Motor neuron (in vitro differentiated cells): ENCODE measurements at regions not wholly inside any gene's neighbourhood (a gene's known extent, or its start where the extent isn't known, plus 50 kb on each side); places are given as distances from the start of the nearest gene placed in this dataset.

Experiments used
- ATAC-seq, 8 experiments: fragments of 200-7000 bp; cut with Tn5 transposase; replicated peaks in 6 of 8; 2 replicates each; pipeline ENCODE4 v1.8.0; 2021; ENCODE audit warnings: mild to moderate bottlenecking in 8 of 8, moderate library complexity in 8 of 8
- H3K27ac ChIP-seq, 2 donors: fragments of 250-450 bp; sonication (Bioruptor Pico); 2 replicates each; pipeline ENCODE4 v1.9.0; 2021; ENCODE audit warnings: antibody characterized with exemption in 2 of 2, mild to moderate bottlenecking in 2 of 2, moderate library complexity in 1 of 2
- H3K4me1 ChIP-seq, 2 donors: fragments of 250-450 bp; sonication (Bioruptor Pico); replicated peaks in 1 of 2; 2 replicates each; pipeline ENCODE4 v1.6.1; 2021; ENCODE audit warnings: antibody characterized with exemption in 2 of 2, mild to moderate bottlenecking in 2 of 2, moderate library complexity in 1 of 2
- H3K4me3 ChIP-seq, 5 donors: fragments of 250-450 bp; sonication (Bioruptor Pico); 2 replicates each; pipeline ENCODE4 v1.9.0; 2021; ENCODE audit warnings: antibody characterized with exemption in 5 of 5, mild to moderate bottlenecking in 5 of 5, moderate library complexity in 4 of 5
- WGBS, 10 experiments: fragments of 450-650 bp; shearing (Covaris generic); methylation state at CpG; one replicate each; pipeline ENCODE4 v1.0.0; 2022; 5-methylcytosine and 5-hydroxymethylcytosine counted together
- in situ Hi-C, 9 experiments: fragments of 400-800 bp; cut with MboI; loops; one replicate each; pipeline ENCODE4 v1.15.0; 2021; ENCODE audit warnings: low sequenced_read_pairs in 9 of 9, low pct_unique_long_range_greater_than_20kb in 2 of 9; ENCODE audit not compliant: unreplicated experiment in 9 of 9

- H3K4me3 ChIP-seq = no peak overlapping the region
- ATAC-seq = peak in 1 of 8 experiments; percentile 28
- WGBS, 10 experiments = 0 to 96% (median 79%) methylated on average over 1 to 2 of the region's 2 CpGs; no CpG with 5 or more reads in 5 of the 10 experiments
- in situ Hi-C loops = no loop called here
- no peaks in the 10 kb centered on the region for H3K4me1 ChIP-seq
- H3K27ac ChIP-seq = no peak overlapping the region
Observed at GRCh38 chr4:163582703-163583102, 88.2 kb downstream of the TMA16 start.

GRCh38 chr4:163587867-163588266, 93.4 kb downstream of the TMA16 start:
- 38 to 94% (median 83%) methylated on average over 1 to 3 of the region's 3 CpGs; no CpG with 5 or more reads in 2 of the 10 experiments for WGBS, 10 experiments
- Histone ChIP-seq H3K27ac (no peak overlapping the region), H3K4me1 (peaks cover 0 to 2% of the 10 kb centered on the region in 2 donors), H3K4me3 (no peak overlapping the region)
- in situ Hi-C loops = no loop called here
- peak in 1 of 8 experiments; percentile 16 for ATAC-seq

- H3K4me3 ChIP-seq = no peak overlapping the region
- peak in 1 of 8 experiments; percentile 78 for ATAC-seq
- 13 to 84% (median 44%) methylated on average over 1 to 2 of the region's 2 CpGs; no CpG with 5 or more reads in 1 of the 10 experiments for WGBS, 10 experiments
- in situ Hi-C loops = no loop called here
- peaks cover 0 to 2% of the 10 kb centered on the region in 2 donors for H3K4me1 ChIP-seq
- H3K27ac ChIP-seq = no peak overlapping the region
Observed at GRCh38 chr4:163588532-163588931, 94.0 kb downstream of the TMA16 start.

- peaks cover 0 to 2% of the 10 kb centered on the region in 2 donors for H3K4me1 ChIP-seq
- no peak overlapping the region for H3K4me3 ChIP-seq
- in situ Hi-C loops = no loop called here
- ATAC-seq = peak in 1 of 8 experiments; percentile 10
- 0 to 100% (median 67%) methylated on average over 1 of the region's 1 CpG; no CpG with 5 or more reads in 2 of the 10 experiments for WGBS, 10 experiments
- H3K27ac ChIP-seq = no peak overlapping the region
Observed at GRCh38 chr4:163590103-163590502, 95.6 kb downstream of the TMA16 start.

- peaks cover 0 to 2% of the 10 kb centered on the region in 2 donors for H3K4me1 ChIP-seq
- no peak overlapping the region for H3K4me3 ChIP-seq
- peak in 2 of 8 experiments; percentile 66 to 80 for ATAC-seq
- WGBS, 10 experiments = 13 to 93% (median 79%) methylated on average over 2 to 5 of the region's 5 CpGs; no CpG with 5 or more reads in 1 of the 10 experiments
- no peak overlapping the region for H3K27ac ChIP-seq
- in situ Hi-C loops = no loop called here
Observed at GRCh38 chr4:163590619-163591264, 96.3 kb downstream of the TMA16 start.

- peak in 1 of 8 experiments; percentile 39 for ATAC-seq
- Histone ChIP-seq H3K4me3 (no peak overlapping the region), H3K4me1 (peaks cover 0 to 2% of the 10 kb centered on the region in 2 donors), H3K27ac (no peak overlapping the region)
- in situ Hi-C loops = no loop called here
- 40 to 100% (median 89%) methylated on average over 1 of the region's 1 CpG; no CpG with 5 or more reads in 1 of the 10 experiments for WGBS, 10 experiments
Observed at GRCh38 chr4:163591614-163592020, 97.1 kb downstream of the TMA16 start.

GRCh38 chr4:163592212-163592611, 97.7 kb downstream of the TMA16 start:
- peak in 2 of 8 experiments; percentile 40 to 75 for ATAC-seq
- in situ Hi-C loops = no loop called here
- Histone ChIP-seq H3K4me3 (no peak overlapping the region), H3K4me1 (peaks cover 0 to 2% of the 10 kb centered on the region in 2 donors), H3K27ac (no peak overlapping the region)
- 0 to 100% (median 80%) methylated on average over 1 to 2 of the region's 2 CpGs; no CpG with 5 or more reads in 1 of the 10 experiments for WGBS, 10 experiments

GRCh38 chr4:163595580-163595979, 101.1 kb downstream of the TMA16 start:
- Histone ChIP-seq H3K4me3 (no peak overlapping the region), H3K4me1 (peaks cover 0 to 2% of the 10 kb centered on the region in 2 donors), H3K27ac (no peak overlapping the region)
- ATAC-seq = no peak
- in situ Hi-C loops = no loop called here

GRCh38 chr4:163598028-163598427, 103.5 kb downstream of the TMA16 start:
- in situ Hi-C loops = no loop called here
- Histone ChIP-seq H3K27ac (no peak overlapping the region), H3K4me1 (no peaks in the 10 kb centered on the region), H3K4me3 (no peak overlapping the region)
- no peak for ATAC-seq
- 32 to 100% (median 87%) methylated on average over 1 to 4 of the region's 4 CpGs for WGBS, 10 experiments

- no peak for ATAC-seq
- Histone ChIP-seq H3K27ac (no peak overlapping the region), H3K4me3 (no peak overlapping the region), H3K4me1 (no peaks in the 10 kb centered on the region)
- in situ Hi-C loops = no loop called here
- WGBS, 10 experiments = 0 to 100% (median 82%) methylated on average over 1 to 2 of the region's 2 CpGs; no CpG with 5 or more reads in 1 of the 10 experiments
Observed at GRCh38 chr4:163598489-163598888, 104.0 kb downstream of the TMA16 start.

GRCh38 chr4:163600727-163601126, 106.2 kb downstream of the TMA16 start:
- H3K4me1 ChIP-seq = no peaks in the 10 kb centered on the region
- in situ Hi-C loops = no loop called here
- ATAC-seq = peak in 1 of 8 experiments; percentile 54
- no peak overlapping the region for H3K27ac ChIP-seq
- WGBS, 10 experiments = 3 to 100% (median 69%) methylated on average over 2 to 6 of the region's 6 CpGs; no CpG with 5 or more reads in 1 of the 10 experiments
- H3K4me3 ChIP-seq = no peak overlapping the region

GRCh38 chr4:163603257-163603656, 108.8 kb downstream of the TMA16 start:
- peak in 3 of 8 experiments; percentile 13 to 92 (median 46) for ATAC-seq
- in situ Hi-C loops = no loop called here
- Histone ChIP-seq H3K4me1 (no peaks in the 10 kb centered on the region), H3K4me3 (no peak overlapping the region), H3K27ac (no peak overlapping the region)
- WGBS, 10 experiments = 8 to 89% (median 69%) methylated on average over 2 to 5 of the region's 5 CpGs

- Histone ChIP-seq H3K4me1 (no peaks in the 10 kb centered on the region), H3K27ac (no peak overlapping the region), H3K4me3 (no peak overlapping the region)
- peak in 1 of 8 experiments; percentile 28 for ATAC-seq
- in situ Hi-C loops = no loop called here
- 0 to 94% (median 78%) methylated on average over 1 to 2 of the region's 2 CpGs; no CpG with 5 or more reads in 1 of the 10 experiments for WGBS, 10 experiments
Observed at GRCh38 chr4:163606896-163607691, 112.6 kb downstream of the TMA16 start.
